HEK293 (cell line): ENCODE measurements at regions not wholly inside any gene's neighbourhood (a gene's known extent, or its start where the extent isn't known, plus 50 kb on each side); places are given as distances from the start of the nearest gene placed in this dataset.

Experiments
- CTCF ChIA-PET: fragments of 350-600 bp; formaldehyde crosslinking; extraction: SDS; loops from one replicate; lab custom pipeline; 2021; ENCODE audit warnings: antibody characterized with exemption; lab: Yijun Ruan, JAX
- POLR2A ChIA-PET: fragments of 300-600 bp; formaldehyde crosslinking; extraction: SDS; loops from one replicate; lab custom pipeline; 2020; ENCODE audit warnings: antibody characterized with exemption, inconsistent platforms; lab: Yijun Ruan, JAX
- H3K27ac ChIP-seq: fragments of 200-500 bp; sonication (Bioruptor generic); 2 replicates; pipeline ENCODE4 v1.5.1; 2014; ENCODE audit warnings: low read depth, low read length, control low read depth, inconsistent platforms; ENCODE audit errors: extremely low read depth
- H3K36me3 ChIP-seq, 2 experiments: fragments of 200-500 bp in 1 of 2; sonication (Bioruptor generic) in 1 of 2; 1 replicate in 1 of 2; 2 replicates in 1 of 2; pipeline ENCODE4 v1.5.1; 2014 to 2017; ENCODE audit warnings: inconsistent platforms in 2 of 2, low read length in 2 of 2; ENCODE audit not compliant: control insufficient read depth in 2 of 2, insufficient read depth in 1 of 2
- H3K4me1 ChIP-seq: fragments of 200-500 bp; sonication (Bioruptor generic); 2 replicates; pipeline ENCODE4 v1.5.1; 2014; ENCODE audit warnings: mild to moderate bottlenecking, low read length, inconsistent platforms; ENCODE audit not compliant: control insufficient read depth, insufficient read depth
- H3K4me3 ChIP-seq: 2 replicates; pipeline ENCODE4 v1.5.1; 2011; ENCODE audit warnings: low read depth, mild to moderate bottlenecking, control low read depth, low read length, moderate library complexity
- H3K9me3 ChIP-seq: fragments of 200-500 bp; sonication (Bioruptor generic); 2 replicates; pipeline ENCODE4 v1.5.1; 2014; ENCODE audit warnings: low read depth, low read length, inconsistent platforms; ENCODE audit not compliant: control insufficient read depth, insufficient read depth
- BCL11A ChIP-seq: fragments of 450-650 bp; formaldehyde crosslinking; IDR thresholded peaks from 2 replicates; pipeline ENCODE4 v1.5.1; 2016; ENCODE audit warnings: low read depth, missing biosample characterization, missing genetic modification characterization
- KLF7 ChIP-seq: fragments of 450-650 bp; formaldehyde crosslinking; IDR thresholded peaks from 2 replicates; pipeline ENCODE4 v1.5.1; 2016; ENCODE audit warnings: missing biosample characterization, missing genetic modification characterization, borderline replicate concordance
- SCRT2 ChIP-seq: fragments of 450-650 bp; formaldehyde crosslinking; IDR thresholded peaks from 2 replicates; pipeline ENCODE4 v1.5.1; 2016; ENCODE audit warnings: missing biosample characterization, missing genetic modification characterization
- ZFP3 ChIP-seq: fragments of 450-650 bp; formaldehyde crosslinking; IDR thresholded peaks from 2 replicates; pipeline ENCODE4 v1.5.1; 2016; ENCODE audit warnings: low read depth, missing biosample characterization, missing genetic modification characterization
- ZFP37 ChIP-seq: fragments of 450-650 bp; formaldehyde crosslinking; IDR thresholded peaks from 2 replicates; pipeline ENCODE4 v1.5.1; 2016; ENCODE audit warnings: missing biosample characterization, missing genetic modification characterization
- ZFP41 ChIP-seq: fragments of 450-650 bp; formaldehyde crosslinking; IDR thresholded peaks from 2 replicates; pipeline ENCODE4 v1.5.1; 2016; ENCODE audit warnings: missing biosample characterization, missing genetic modification characterization, borderline replicate concordance
- ZFP69B ChIP-seq: fragments of 450-650 bp; formaldehyde crosslinking; IDR thresholded peaks from 2 replicates; pipeline ENCODE4 v1.5.1; 2016; ENCODE audit warnings: missing biosample characterization, missing genetic modification characterization
- ZNF324 ChIP-seq: fragments of 450-650 bp; formaldehyde crosslinking; IDR thresholded peaks from 2 replicates; pipeline ENCODE4 v1.5.1; 2016; ENCODE audit warnings: missing biosample characterization, missing genetic modification characterization
- ZNF341 ChIP-seq: fragments of 450-650 bp; formaldehyde crosslinking; IDR thresholded peaks from 2 replicates; pipeline ENCODE4; 2016; ENCODE audit warnings: low read depth, missing biosample characterization, missing genetic modification characterization
- ZNF629 ChIP-seq: fragments of 450-650 bp; formaldehyde crosslinking; IDR thresholded peaks from 2 replicates; pipeline ENCODE4 v1.5.1; 2017; ENCODE audit warnings: missing biosample characterization, missing genetic modification characterization
- ZNF660 ChIP-seq: fragments of 450-650 bp; IDR thresholded peaks from 2 replicates; pipeline ENCODE4 v1.5.1; 2018; ENCODE audit warnings: missing biosample characterization, mild to moderate bottlenecking, missing genetic modification characterization
- ZNF701 ChIP-seq: fragments of 450-650 bp; formaldehyde crosslinking; IDR thresholded peaks from 2 replicates; pipeline ENCODE4 v1.5.1; 2016; ENCODE audit warnings: missing biosample characterization, missing genetic modification characterization
- TF ChIP-seq, protein P1 (sequence below): IDR thresholded peaks from 2 replicates; pipeline ENCODE4 v1.6.1; 2011; ENCODE audit warnings: mild to moderate bottlenecking, low read depth, low read length, borderline replicate concordance
- TF ChIP-seq, protein P2 (sequence below): fragments of 450-650 bp; formaldehyde crosslinking; IDR thresholded peaks from 2 replicates; pipeline ENCODE4 v1.5.1; 2017; ENCODE audit warnings: missing biosample characterization, missing genetic modification characterization
- TF ChIP-seq, protein P3 (sequence below): fragments of 450-650 bp; formaldehyde crosslinking; IDR thresholded peaks from 2 replicates; pipeline ENCODE4 v1.5.1; 2017; ENCODE audit warnings: missing biosample characterization, missing genetic modification characterization
- TF ChIP-seq, protein P4 (sequence below): fragments of 450-650 bp; formaldehyde crosslinking; IDR thresholded peaks from 2 replicates; pipeline ENCODE4 v1.5.1; 2016; ENCODE audit warnings: missing biosample characterization, missing genetic modification characterization
- TF ChIP-seq, protein P5 (sequence below): fragments of 450-650 bp; formaldehyde crosslinking; IDR thresholded peaks from 2 replicates; pipeline ENCODE4 v1.5.0; 2017; ENCODE audit warnings: missing biosample characterization, missing genetic modification characterization, borderline replicate concordance

DNA sequence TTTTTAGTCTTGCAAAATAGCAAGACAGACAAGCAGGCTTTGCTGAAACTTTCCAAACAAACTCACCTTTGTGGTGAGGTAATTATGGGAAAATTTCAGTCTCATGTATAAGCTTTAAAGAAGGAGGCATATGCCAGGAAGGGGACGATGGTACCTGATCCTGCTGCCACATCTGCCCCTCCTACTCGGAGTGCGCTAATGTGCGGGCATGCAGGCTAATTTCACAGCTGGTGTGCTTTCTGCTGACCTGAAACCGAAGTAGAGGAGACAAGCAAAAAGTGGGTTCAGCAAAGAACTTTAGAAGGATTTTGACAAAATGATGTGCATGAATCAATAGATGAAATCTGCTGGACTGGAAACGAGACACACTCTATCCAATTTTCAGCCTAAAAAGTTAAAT, 117.1 kb upstream of the IRX4 start (continued):
- TF ChIP-seq, protein P1, sequence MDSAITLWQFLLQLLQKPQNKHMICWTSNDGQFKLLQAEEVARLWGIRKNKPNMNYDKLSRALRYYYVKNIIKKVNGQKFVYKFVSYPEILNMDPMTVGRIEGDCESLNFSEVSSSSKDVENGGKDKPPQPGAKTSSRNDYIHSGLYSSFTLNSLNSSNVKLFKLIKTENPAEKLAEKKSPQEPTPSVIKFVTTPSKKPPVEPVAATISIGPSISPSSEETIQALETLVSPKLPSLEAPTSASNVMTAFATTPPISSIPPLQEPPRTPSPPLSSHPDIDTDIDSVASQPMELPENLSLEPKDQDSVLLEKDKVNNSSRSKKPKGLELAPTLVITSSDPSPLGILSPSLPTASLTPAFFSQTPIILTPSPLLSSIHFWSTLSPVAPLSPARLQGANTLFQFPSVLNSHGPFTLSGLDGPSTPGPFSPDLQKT, result no peak
- no peak for TF ChIP-seq SCRT2
- no peak for TF ChIP-seq ZNF660 (tag by site-specific recombination)
- no peak for TF ChIP-seq ZFP3
- TF ChIP-seq ZNF341, result no peak
- TF ChIP-seq, protein P2, sequence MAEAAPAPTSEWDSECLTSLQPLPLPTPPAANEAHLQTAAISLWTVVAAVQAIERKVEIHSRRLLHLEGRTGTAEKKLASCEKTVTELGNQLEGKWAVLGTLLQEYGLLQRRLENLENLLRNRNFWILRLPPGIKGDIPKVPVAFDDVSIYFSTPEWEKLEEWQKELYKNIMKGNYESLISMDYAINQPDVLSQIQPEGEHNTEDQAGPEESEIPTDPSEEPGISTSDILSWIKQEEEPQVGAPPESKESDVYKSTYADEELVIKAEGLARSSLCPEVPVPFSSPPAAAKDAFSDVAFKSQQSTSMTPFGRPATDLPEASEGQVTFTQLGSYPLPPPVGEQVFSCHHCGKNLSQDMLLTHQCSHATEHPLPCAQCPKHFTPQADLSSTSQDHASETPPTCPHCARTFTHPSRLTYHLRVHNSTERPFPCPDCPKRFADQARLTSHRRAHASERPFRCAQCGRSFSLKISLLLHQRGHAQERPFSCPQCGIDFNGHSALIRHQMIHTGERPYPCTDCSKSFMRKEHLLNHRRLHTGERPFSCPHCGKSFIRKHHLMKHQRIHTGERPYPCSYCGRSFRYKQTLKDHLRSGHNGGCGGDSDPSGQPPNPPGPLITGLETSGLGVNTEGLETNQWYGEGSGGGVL (tag by site-specific recombination), result no peak

DNA sequence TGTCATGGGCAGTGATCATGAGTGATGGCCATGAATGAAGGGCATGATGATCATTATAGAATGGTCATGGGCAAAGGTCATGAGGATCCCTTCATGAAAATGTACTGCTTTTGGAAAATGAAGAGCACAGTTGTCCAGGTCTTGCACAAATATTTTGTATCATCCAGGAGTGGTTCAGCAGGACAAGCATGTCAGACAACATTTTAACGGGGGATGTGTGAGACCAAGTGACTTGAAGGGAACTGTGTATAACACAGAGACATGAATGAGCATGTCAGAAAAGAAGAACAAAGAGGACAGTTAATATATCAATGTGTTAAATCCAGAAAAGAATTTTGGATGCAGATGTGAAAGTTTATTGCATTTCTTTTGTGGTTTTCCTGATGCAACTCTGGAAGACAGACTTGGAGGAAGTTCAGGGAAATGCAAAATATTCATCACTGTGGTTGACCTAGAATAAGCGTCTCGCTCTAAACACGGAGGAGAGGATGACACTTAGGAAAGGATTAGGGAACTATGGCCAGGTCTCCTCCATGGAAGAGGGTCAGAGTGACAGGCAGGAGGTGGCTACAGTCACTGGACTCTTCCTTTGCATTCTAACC, 116.1 kb upstream of the IRX4 start:
- TF ChIP-seq KLF7 (no peak), ZNF629 (tag by site-specific recombination) (no peak), ZFP37 (tag by site-specific recombination) (no peak), ZNF324 (no peak), ZFP41 (tag by site-specific recombination) (no peak), ZFP69B (no peak), ZNF701 (tag by site-specific recombination) (no peak)
- TF ChIP-seq, protein P3, sequence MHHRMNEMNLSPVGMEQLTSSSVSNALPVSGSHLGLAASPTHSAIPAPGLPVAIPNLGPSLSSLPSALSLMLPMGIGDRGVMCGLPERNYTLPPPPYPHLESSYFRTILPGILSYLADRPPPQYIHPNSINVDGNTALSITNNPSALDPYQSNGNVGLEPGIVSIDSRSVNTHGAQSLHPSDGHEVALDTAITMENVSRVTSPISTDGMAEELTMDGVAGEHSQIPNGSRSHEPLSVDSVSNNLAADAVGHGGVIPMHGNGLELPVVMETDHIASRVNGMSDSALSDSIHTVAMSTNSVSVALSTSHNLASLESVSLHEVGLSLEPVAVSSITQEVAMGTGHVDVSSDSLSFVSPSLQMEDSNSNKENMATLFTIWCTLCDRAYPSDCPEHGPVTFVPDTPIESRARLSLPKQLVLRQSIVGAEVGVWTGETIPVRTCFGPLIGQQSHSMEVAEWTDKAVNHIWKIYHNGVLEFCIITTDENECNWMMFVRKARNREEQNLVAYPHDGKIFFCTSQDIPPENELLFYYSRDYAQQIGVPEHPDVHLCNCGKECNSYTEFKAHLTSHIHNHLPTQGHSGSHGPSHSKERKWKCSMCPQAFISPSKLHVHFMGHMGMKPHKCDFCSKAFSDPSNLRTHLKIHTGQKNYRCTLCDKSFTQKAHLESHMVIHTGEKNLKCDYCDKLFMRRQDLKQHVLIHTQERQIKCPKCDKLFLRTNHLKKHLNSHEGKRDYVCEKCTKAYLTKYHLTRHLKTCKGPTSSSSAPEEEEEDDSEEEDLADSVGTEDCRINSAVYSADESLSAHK (tag by site-specific recombination), result no peak
- TF ChIP-seq, protein P1, result no peak
- TF ChIP-seq, protein P4, sequence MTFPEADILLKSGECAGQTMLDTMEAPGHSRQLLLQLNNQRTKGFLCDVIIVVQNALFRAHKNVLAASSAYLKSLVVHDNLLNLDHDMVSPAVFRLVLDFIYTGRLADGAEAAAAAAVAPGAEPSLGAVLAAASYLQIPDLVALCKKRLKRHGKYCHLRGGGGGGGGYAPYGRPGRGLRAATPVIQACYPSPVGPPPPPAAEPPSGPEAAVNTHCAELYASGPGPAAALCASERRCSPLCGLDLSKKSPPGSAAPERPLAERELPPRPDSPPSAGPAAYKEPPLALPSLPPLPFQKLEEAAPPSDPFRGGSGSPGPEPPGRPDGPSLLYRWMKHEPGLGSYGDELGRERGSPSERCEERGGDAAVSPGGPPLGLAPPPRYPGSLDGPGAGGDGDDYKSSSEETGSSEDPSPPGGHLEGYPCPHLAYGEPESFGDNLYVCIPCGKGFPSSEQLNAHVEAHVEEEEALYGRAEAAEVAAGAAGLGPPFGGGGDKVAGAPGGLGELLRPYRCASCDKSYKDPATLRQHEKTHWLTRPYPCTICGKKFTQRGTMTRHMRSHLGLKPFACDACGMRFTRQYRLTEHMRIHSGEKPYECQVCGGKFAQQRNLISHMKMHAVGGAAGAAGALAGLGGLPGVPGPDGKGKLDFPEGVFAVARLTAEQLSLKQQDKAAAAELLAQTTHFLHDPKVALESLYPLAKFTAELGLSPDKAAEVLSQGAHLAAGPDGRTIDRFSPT (tag by site-specific recombination), result no peak
- TF ChIP-seq, all 188 proteins: peak for 0
- no peak overlapping the region for H3K4me3 ChIP-seq
- no peaks in the 10 kb centered on the region for H3K4me1 ChIP-seq
- no peak overlapping the region for H3K27ac ChIP-seq
- ChIA-PET CTCF (no interaction called here), POLR2A (no interaction called here)
- H3K36me3 ChIP-seq, result no peaks in the 10 kb centered on the region
- no peaks in the 10 kb centered on the region for H3K9me3 ChIP-seq

DNA sequence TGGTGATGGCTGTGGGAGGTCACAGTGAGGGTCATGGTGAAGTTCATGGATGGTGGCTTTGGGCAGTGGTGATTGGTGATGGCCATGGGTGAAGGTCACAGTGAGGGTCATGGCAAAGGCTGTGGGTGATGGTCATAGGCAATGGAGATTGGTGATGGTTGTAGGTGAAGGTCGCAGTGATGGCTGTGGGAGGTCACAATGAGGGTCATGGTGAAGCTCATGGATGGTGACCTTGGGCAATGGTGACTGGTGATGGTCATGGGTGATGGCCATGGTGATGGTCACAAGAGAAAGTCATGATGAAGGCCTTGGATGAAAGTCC, 115.6 kb upstream of the IRX4 start:
- H3K9me3 ChIP-seq, result no peaks in the 10 kb centered on the region
- CTCF ChIA-PET, result no interaction called here
- no peak overlapping the region for H3K4me3 ChIP-seq
- no peak for TF ChIP-seq ZFP3
- TF ChIP-seq BCL11A (tag by site-specific recombination), result peak; percentile 36; the same call in 1 of the 2 replicates
- no peak for TF ChIP-seq ZFP41 (tag by site-specific recombination)
- TF ChIP-seq, protein P5, sequence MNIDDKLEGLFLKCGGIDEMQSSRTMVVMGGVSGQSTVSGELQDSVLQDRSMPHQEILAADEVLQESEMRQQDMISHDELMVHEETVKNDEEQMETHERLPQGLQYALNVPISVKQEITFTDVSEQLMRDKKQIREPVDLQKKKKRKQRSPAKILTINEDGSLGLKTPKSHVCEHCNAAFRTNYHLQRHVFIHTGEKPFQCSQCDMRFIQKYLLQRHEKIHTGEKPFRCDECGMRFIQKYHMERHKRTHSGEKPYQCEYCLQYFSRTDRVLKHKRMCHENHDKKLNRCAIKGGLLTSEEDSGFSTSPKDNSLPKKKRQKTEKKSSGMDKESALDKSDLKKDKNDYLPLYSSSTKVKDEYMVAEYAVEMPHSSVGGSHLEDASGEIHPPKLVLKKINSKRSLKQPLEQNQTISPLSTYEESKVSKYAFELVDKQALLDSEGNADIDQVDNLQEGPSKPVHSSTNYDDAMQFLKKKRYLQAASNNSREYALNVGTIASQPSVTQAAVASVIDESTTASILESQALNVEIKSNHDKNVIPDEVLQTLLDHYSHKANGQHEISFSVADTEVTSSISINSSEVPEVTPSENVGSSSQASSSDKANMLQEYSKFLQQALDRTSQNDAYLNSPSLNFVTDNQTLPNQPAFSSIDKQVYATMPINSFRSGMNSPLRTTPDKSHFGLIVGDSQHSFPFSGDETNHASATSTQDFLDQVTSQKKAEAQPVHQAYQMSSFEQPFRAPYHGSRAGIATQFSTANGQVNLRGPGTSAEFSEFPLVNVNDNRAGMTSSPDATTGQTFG, result no peak
- TF ChIP-seq, all 188 proteins: peak for 1
- Histone ChIP-seq H3K36me3 (no peaks in the 10 kb centered on the region), H3K27ac (no peak overlapping the region), H3K4me1 (no peaks in the 10 kb centered on the region)
- POLR2A ChIA-PET, result no interaction called here
